GM12891 (cell line): ENCODE measurements at regions not wholly inside any gene's neighbourhood (a gene's known extent, or its start where the extent isn't known, plus 50 kb on each side); places are given as distances from the start of the nearest gene placed in this dataset.

ENCODE experiments used
- POLR2A ChIP-seq: IDR thresholded peaks from 2 replicates; pipeline ENCODE4 v1.6.1; 2011; ENCODE audit warnings: low read depth, low read length, control low read depth
- TAF1 ChIP-seq: IDR thresholded peaks from 2 replicates; pipeline ENCODE4 v1.6.1; 2011; ENCODE audit warnings: low read depth, low read length, control low read depth

DNA sequence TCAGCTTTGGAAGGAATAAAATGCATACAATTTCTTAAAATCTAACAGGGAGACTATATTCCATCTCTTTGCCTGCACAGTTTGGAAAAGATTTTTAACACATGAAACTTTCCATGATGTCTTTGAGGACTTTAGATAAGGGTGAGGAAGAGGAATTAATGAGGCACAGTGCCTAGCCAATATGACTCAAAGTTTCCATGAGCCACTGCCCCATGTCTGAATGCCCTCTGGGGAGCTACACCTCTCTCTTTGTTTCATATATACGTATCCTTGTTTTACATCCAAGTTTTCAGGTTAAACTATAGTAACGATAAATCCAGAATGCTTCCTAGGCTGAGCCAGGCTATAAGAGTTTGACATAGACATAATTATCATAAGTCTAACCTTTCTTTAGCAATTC, 349.3 kb upstream of the TLE4 start:
- TF ChIP-seq POLR2A (no peak), TAF1 (no peak)
